WTC11 (cell line): ENCODE measurements at regions not wholly inside any gene's neighbourhood (a gene's known extent, or its start where the extent isn't known, plus 50 kb on each side); places are given as distances from the start of the nearest gene placed in this dataset.

ENCODE experiments used
- ATAC-seq: fragments of 200-7000 bp; cut with Tn5 transposase; 2 replicates; pipeline ENCODE4 v1.10.0; 2021; ENCODE audit warnings: mild to moderate bottlenecking, moderate library complexity
- CTCF ChIA-PET: fragments of 300-600 bp; sonication (Branson Sonifier 250); formaldehyde crosslinking; loops from one replicate; lab custom pipeline; 2021; ENCODE audit warnings: antibody characterized with exemption; lab: Charles Lee
- POLR2A ChIA-PET: fragments of 350-600 bp; sonication (Branson Sonifier 250); formaldehyde crosslinking; loops from one replicate; lab custom pipeline; 2021; ENCODE audit warnings: antibody characterized with exemption; lab: Charles Lee
- DNase-seq: peaks from one replicate; pipeline ENCODE4 v3.0.0; 2021; ENCODE audit warnings: low spot score
- H3K27ac Mint-ChIP-seq: 2 replicates; pipeline ENCODE4 v1.8.0; 2021; ENCODE audit warnings: mixed read lengths
- H3K27me3 Mint-ChIP-seq: 2 replicates; pipeline ENCODE4 v1.8.0; 2021; ENCODE audit warnings: low read depth, mild to moderate bottlenecking, moderate library complexity, mixed read lengths
- H3K36me3 Mint-ChIP-seq: 2 replicates; pipeline ENCODE4 v1.8.0; 2021; ENCODE audit warnings: mixed read lengths
- H3K4me1 Mint-ChIP-seq: 2 replicates; pipeline ENCODE4 v1.8.0; 2022; ENCODE audit warnings: mixed read lengths
- H3K4me3 Mint-ChIP-seq: 2 replicates; pipeline ENCODE4 v1.8.0; 2021; ENCODE audit warnings: mild to moderate bottlenecking, moderate library complexity, mixed read lengths
- H3K9me3 Mint-ChIP-seq: 2 replicates; pipeline ENCODE4 v1.8.0; 2021; ENCODE audit warnings: mixed read lengths
- ARID4B ChIP-seq: sonication (generic); formaldehyde crosslinking; IDR thresholded peaks from 2 replicates; pipeline ENCODE4 v1.8.0; 2023; ENCODE audit warnings: missing genetic modification reagents, mild to moderate bottlenecking, borderline replicate concordance
- CREB1 ChIP-seq: sonication (generic); formaldehyde crosslinking; IDR thresholded peaks from 2 replicates; pipeline ENCODE4 v1.8.0; 2023; ENCODE audit warnings: mild to moderate bottlenecking, missing genetic modification reagents
- CTCF ChIP-seq: fragments of 200-600 bp; IDR thresholded peaks from 2 replicates; pipeline ENCODE4 v1.8.0; 2022; ENCODE audit warnings: antibody characterized with exemption
- FOXJ3 ChIP-seq: sonication (generic); formaldehyde crosslinking; IDR thresholded peaks from 2 replicates; pipeline ENCODE4 v1.9.0; 2021; ENCODE audit warnings: missing genetic modification reagents, mild to moderate bottlenecking, borderline replicate concordance
- GRHL2 ChIP-seq: fragments of 250-450 bp; sonication (Bioruptor Pico); IDR thresholded peaks from 2 replicates; pipeline ENCODE4 v1.8.0; 2022; ENCODE audit warnings: mild to moderate bottlenecking, moderate library complexity; ENCODE audit not compliant: insufficient replicate concordance, severe bottlenecking
- IRF1 ChIP-seq: sonication (generic); formaldehyde crosslinking; IDR thresholded peaks from 2 replicates; pipeline ENCODE4 v1.8.0; 2023; ENCODE audit warnings: missing genetic modification reagents
- JAZF1 ChIP-seq: fragments of 250-450 bp; sonication (Bioruptor Pico); IDR thresholded peaks from 2 replicates; pipeline ENCODE4 v1.9.0; 2021; ENCODE audit warnings: moderate library complexity, mild to moderate bottlenecking, inconsistent platforms
- KAT7 ChIP-seq: sonication (generic); formaldehyde crosslinking; IDR thresholded peaks from 2 replicates; pipeline ENCODE4 v1.8.1; 2023; ENCODE audit warnings: missing genetic modification reagents, mild to moderate bottlenecking, borderline replicate concordance
- NR2C2 ChIP-seq: sonication (generic); formaldehyde crosslinking; IDR thresholded peaks from 2 replicates; pipeline ENCODE4 v1.8.0; 2022; ENCODE audit warnings: mild to moderate bottlenecking, missing genetic modification reagents
- OVOL2 ChIP-seq: fragments of 250-450 bp; sonication (Bioruptor Pico); IDR thresholded peaks from 2 replicates; pipeline ENCODE4 v1.9.0; 2021; ENCODE audit warnings: mild to moderate bottlenecking, borderline replicate concordance
- PRDM15 ChIP-seq: sonication (generic); formaldehyde crosslinking; IDR thresholded peaks from 2 replicates; pipeline ENCODE4 v1.8.0; 2022; ENCODE audit warnings: missing genetic modification reagents
- SMAD4 ChIP-seq: sonication (generic); formaldehyde crosslinking; IDR thresholded peaks from 2 replicates; pipeline ENCODE4 v1.8.0; 2022; ENCODE audit warnings: mild to moderate bottlenecking, missing genetic modification reagents
- TCF7 ChIP-seq: sonication (generic); formaldehyde crosslinking; IDR thresholded peaks from 2 replicates; pipeline ENCODE4 v1.8.0; 2022; ENCODE audit warnings: mild to moderate bottlenecking, low read depth, missing genetic modification reagents, moderate library complexity
- ZBTB21 ChIP-seq: sonication (generic); formaldehyde crosslinking; IDR thresholded peaks from 2 replicates; pipeline ENCODE4 v1.8.1; 2023; ENCODE audit warnings: mild to moderate bottlenecking, missing genetic modification reagents, borderline replicate concordance
- ZNF232 ChIP-seq: sonication (generic); formaldehyde crosslinking; IDR thresholded peaks from 2 replicates; pipeline ENCODE4 v1.8.0; 2022; ENCODE audit warnings: mild to moderate bottlenecking, missing genetic modification reagents
- ZNF263 ChIP-seq: sonication (generic); formaldehyde crosslinking; IDR thresholded peaks from 2 replicates; pipeline ENCODE4 v1.8.1; 2022; ENCODE audit warnings: low read depth, mild to moderate bottlenecking, moderate library complexity, missing genetic modification reagents
- ZNF281 ChIP-seq: sonication (generic); formaldehyde crosslinking; IDR thresholded peaks from 2 replicates; pipeline ENCODE4 v1.8.0; 2023; ENCODE audit warnings: mild to moderate bottlenecking, missing genetic modification reagents
- ZNF416 ChIP-seq: fragments of 250-450 bp; sonication (Bioruptor Pico); IDR thresholded peaks from 2 replicates; pipeline ENCODE4 v1.9.0; 2021; ENCODE audit warnings: mild to moderate bottlenecking, inconsistent platforms
- ZNF532 ChIP-seq: fragments of 250-450 bp; sonication (Bioruptor Pico); IDR thresholded peaks from 2 replicates; pipeline ENCODE4 v1.9.0; 2021; ENCODE audit warnings: mild to moderate bottlenecking, borderline replicate concordance

- TF ChIP-seq ARID4B (no peak), NR2C2 (CRISPR knock-in tag) (no peak)
Measured at GRCh38 chr12:87807086-87807485, 222.1 kb downstream of the C12orf50 start (continued).

- Mint-ChIP-seq H3K27me3 (no peaks in the 10 kb centered on the region), H3K4me1 (no peaks in the 10 kb centered on the region), H3K36me3 (no peaks in the 10 kb centered on the region), H3K27ac (no peak overlapping the region), H3K4me3 (no peak overlapping the region), H3K9me3 (no peaks in the 10 kb centered on the region)
- ChIA-PET CTCF (no interaction called here), POLR2A (no interaction called here)
- DNase-seq (no peak), ATAC-seq (no peak)
- TF ChIP-seq CTCF (no peak), IRF1 (CRISPR knock-in tag) (no peak), OVOL2 (CRISPR knock-in tag) (no peak), ZNF416 (CRISPR knock-in tag) (no peak), JAZF1 (CRISPR knock-in tag) (no peak), FOXJ3 (CRISPR knock-in tag) (no peak), PRDM15 (CRISPR knock-in tag) (no peak), SMAD4 (no peak), NR2C2 (CRISPR knock-in tag) (no peak), TCF7 (CRISPR knock-in tag) (no peak), KAT7 (CRISPR knock-in tag) (no peak), ZNF281 (no peak), GRHL2 (no peak), ZBTB21 (CRISPR knock-in tag) (no peak), ZNF263 (CRISPR knock-in tag) (no peak), ZNF532 (CRISPR knock-in tag) (no peak), ZNF232 (CRISPR knock-in tag) (no peak), CREB1 (CRISPR knock-in tag) (no peak)
Measured at GRCh38 chr12:87806310-87806709, 222.9 kb downstream of the C12orf50 start.
